ENCODE measurements at regions not wholly inside any gene's neighbourhood (a gene's known extent, or its start where the extent isn't known, plus 50 kb on each side); places are given as distances from the start of the nearest gene placed in this dataset.
A peak's percentile ranks its signal among the peaks of the same experiment; 100 is the strongest.

DNA sequence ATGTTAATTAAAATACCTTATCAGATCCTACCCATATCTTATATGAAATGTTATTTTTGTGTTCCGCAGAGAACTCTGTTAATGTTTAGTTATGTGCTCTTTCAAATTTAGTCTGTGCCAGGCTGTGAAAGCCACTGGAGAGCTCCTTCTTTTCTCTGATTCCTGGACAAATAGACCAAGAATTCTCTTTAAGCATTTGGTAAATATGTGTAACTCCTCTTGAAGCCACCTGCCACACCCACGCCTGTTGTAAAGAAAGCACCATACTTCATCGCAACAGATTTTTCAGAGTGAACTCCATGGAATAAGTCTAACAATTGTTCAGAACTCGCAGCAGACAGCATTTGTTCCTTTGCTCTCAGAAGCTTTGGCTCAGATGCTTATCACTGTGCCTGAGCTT is 301.1 kb downstream of the FAM170A start:
- TF ChIP-seq, protein P1, sequence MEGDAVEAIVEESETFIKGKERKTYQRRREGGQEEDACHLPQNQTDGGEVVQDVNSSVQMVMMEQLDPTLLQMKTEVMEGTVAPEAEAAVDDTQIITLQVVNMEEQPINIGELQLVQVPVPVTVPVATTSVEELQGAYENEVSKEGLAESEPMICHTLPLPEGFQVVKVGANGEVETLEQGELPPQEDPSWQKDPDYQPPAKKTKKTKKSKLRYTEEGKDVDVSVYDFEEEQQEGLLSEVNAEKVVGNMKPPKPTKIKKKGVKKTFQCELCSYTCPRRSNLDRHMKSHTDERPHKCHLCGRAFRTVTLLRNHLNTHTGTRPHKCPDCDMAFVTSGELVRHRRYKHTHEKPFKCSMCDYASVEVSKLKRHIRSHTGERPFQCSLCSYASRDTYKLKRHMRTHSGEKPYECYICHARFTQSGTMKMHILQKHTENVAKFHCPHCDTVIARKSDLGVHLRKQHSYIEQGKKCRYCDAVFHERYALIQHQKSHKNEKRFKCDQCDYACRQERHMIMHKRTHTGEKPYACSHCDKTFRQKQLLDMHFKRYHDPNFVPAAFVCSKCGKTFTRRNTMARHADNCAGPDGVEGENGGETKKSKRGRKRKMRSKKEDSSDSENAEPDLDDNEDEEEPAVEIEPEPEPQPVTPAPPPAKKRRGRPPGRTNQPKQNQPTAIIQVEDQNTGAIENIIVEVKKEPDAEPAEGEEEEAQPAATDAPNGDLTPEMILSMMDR (IDR thresholded peaks at IDR 0.05), result no peak
- TF ChIP-seq POLR2A (IDR thresholded peaks at IDR 0.05), result no peak
- H3K36me3 ChIP-seq, result no peaks in the 10 kb centered on the region
- intact Hi-C loops (cut with DNase I; ENCODE audit: low total_unique reads), result no loop called here
- H3K4me3 ChIP-seq, result no peak overlapping the region
- no peak for DNase-seq
- H3K4me1 ChIP-seq, result no peaks in the 10 kb centered on the region
- H3K9me3 ChIP-seq, result no peaks in the 10 kb centered on the region
- H3K27ac ChIP-seq, result no peak overlapping the region
- no peaks in the 10 kb centered on the region for H3K27me3 ChIP-seq

DNA sequence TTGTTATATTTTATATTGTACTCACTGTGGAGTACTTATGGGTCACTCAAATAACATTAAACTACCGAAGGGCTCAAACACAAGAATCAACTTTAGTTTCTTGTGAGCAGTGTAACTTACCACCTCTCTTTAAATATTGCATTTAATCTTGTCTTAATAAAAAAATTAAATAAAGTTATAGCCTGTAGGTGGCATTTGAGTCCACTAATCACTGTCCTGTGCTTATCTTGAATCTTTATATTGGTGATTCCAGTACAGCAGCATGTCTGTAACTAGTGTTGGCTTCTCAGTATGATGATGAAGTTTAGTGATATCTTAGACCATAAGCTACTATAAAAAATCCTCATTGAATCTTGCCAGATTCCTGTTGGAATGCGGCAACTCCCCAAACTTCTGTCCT is 313.8 kb downstream of the FAM170A start:
- no peaks in the 10 kb centered on the region for H3K27me3 ChIP-seq
- H3K4me1 ChIP-seq, result no peaks in the 10 kb centered on the region
- no peak overlapping the region for H3K27ac ChIP-seq
- intact Hi-C loops (cut with DNase I; ENCODE audit: low total_unique reads), result no loop called here
- TF ChIP-seq, protein P1 (IDR thresholded peaks at IDR 0.05), result peak in 2 of 4 experiments; percentile 26 to 27
- no peak for TF ChIP-seq POLR2A (IDR thresholded peaks at IDR 0.05)
- peaks cover 0 to 3% of the 10 kb centered on the region in 2 donors for H3K9me3 ChIP-seq
- H3K36me3 ChIP-seq, result no peaks in the 10 kb centered on the region
- H3K4me3 ChIP-seq, result no peak overlapping the region
- no peak for DNase-seq

DNA sequence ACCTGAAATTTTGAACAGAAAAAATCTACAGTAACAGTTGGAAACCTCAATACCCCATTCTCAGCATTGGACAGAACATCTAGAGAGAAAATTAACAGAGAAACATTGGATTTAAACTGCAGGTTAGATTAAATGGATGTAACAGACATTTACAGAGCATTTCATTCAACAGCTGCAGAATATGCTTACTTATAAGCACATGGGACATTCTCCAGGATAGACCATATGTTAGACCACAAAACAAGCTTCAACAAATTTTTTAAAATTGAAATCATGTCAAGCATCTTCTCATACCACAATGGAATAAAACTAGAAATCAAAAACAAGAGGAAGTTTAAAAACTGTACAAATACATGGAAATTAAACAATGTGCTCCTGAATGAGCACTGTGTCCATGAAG is 316.3 kb downstream of the FAM170A start:
- Histone ChIP-seq H3K36me3 (no peaks in the 10 kb centered on the region), H3K4me3 (no peak overlapping the region), H3K4me1 (no peaks in the 10 kb centered on the region), H3K27me3 (no peaks in the 10 kb centered on the region), H3K9me3 (no peaks in the 10 kb centered on the region), H3K27ac (no peak overlapping the region)
- DNase-seq, result no peak
- intact Hi-C loops (cut with DNase I; ENCODE audit: low total_unique reads), result no loop called here
- no peak for TF ChIP-seq POLR2A (IDR thresholded peaks at IDR 0.05)
- TF ChIP-seq, protein P1 (IDR thresholded peaks at IDR 0.05), result no peak

DNA sequence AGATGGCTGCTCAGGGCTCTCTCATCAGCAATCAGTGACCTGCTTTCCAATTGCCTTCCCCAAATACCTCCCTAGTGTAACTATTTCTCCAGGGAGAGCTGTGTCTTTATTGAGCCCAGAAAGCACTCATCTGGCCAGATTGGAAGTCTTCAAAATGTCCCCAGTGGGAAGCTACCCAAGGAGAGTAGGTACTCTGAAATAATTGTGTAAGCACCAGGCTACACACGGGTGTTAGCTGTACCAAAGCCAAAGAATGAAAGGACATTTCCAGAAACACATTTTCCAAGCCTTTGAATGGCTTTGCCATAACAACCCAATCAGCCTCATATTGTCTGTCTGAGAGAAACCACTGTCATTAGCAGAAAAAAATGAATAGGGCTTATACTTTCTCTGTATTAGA is 318.8 kb downstream of the FAM170A start:
- no peaks in the 10 kb centered on the region for H3K27me3 ChIP-seq
- H3K4me1 ChIP-seq, result no peaks in the 10 kb centered on the region
- TF ChIP-seq POLR2A (IDR thresholded peaks at IDR 0.05), result no peak
- TF ChIP-seq, protein P1 (IDR thresholded peaks at IDR 0.05), result no peak
- H3K27ac ChIP-seq, result no peak overlapping the region
- intact Hi-C loops (cut with DNase I; ENCODE audit: low total_unique reads), result no loop called here
- no peak overlapping the region for H3K4me3 ChIP-seq
- H3K9me3 ChIP-seq, result no peaks in the 10 kb centered on the region
- no peak for DNase-seq
- no peaks in the 10 kb centered on the region for H3K36me3 ChIP-seq

DNA sequence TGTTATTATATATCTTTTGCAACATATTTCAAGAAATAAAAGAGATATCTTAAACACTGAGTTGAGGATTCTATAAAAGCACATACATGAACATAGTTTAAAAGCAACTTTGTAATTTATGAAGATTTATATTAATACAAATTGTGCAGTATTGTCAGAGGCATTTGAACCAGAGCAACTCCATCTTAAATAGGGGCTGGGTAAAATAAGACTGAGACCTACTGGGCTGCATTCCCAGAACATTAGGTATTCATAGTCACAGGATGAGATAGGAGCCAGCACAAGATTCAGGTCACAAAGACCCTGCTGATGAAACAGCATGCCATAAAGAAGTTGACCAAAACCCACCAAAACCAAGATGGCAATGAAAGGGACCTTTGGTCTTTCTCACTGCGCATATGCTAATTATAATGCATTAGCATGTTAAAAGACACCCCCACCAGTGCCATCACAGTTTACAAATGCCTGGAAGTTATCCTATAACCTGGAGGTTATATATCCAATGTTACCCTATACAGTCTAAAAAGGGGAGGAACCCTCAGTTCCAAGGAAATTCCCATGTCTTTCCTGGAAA is 320.2 kb downstream of the FAM170A start:
- Histone ChIP-seq H3K27me3 (no peaks in the 10 kb centered on the region), H3K4me3 (no peak overlapping the region), H3K9me3 (no peaks in the 10 kb centered on the region), H3K4me1 (no peaks in the 10 kb centered on the region), H3K27ac (no peak overlapping the region), H3K36me3 (no peaks in the 10 kb centered on the region)
- no peak for DNase-seq
- TF ChIP-seq, protein P1 (IDR thresholded peaks at IDR 0.05), result no peak
- no peak for TF ChIP-seq POLR2A (IDR thresholded peaks at IDR 0.05)
- intact Hi-C loops (cut with DNase I; ENCODE audit: low total_unique reads), result no loop called here

Measured in uterus (tissue), 3 donors.